ENCODE measurements at regions not wholly inside any gene's neighbourhood (a gene's known extent, or its start where the extent isn't known, plus 50 kb on each side); places are given as distances from the start of the nearest gene placed in this dataset.

GRCh38 chr1:55723001-55723400 is 507.8 kb upstream of the USP24 start:
- H3K9me3 Mint-ChIP-seq, result no peaks in the 10 kb centered on the region
- no peak overlapping the region for H3K9ac ChIP-seq
- H3K36me3 Mint-ChIP-seq, result no peaks in the 10 kb centered on the region
- H3K27ac ChIP-seq, result no peak overlapping the region
- H3K4me1 ChIP-seq, result peaks cover 19% of the 10 kb centered on the region
- DNase-seq (ENCODE audit: low spot score), result no peak
- peaks cover 2% of the 10 kb centered on the region for H3K27me3 Mint-ChIP-seq (ENCODE audit: insufficient read depth, low read depth)
- peaks cover 39% of the 10 kb centered on the region for H3K4me1 Mint-ChIP-seq
- no peak overlapping the region for H3K4me3 ChIP-seq
- no peak overlapping the region for H3K4me2 ChIP-seq
- no peaks in the 10 kb centered on the region for H3K27me3 ChIP-seq
- H3K27ac Mint-ChIP-seq, result no peak overlapping the region
- TF ChIP-seq EZH2 (IDR thresholded peaks at IDR 0.05) (no peak), CTCF (IDR thresholded peaks at IDR 0.05) (no peak), EZH2phosphoT487 (IDR thresholded peaks at IDR 0.05) (no peak)
- no peaks in the 10 kb centered on the region for H4K20me1 ChIP-seq (ENCODE audit: low read depth)
- H2AFZ ChIP-seq (replicated peaks), result no peak overlapping the region
- H3K9me3 ChIP-seq (ENCODE audit: low read depth), result no peaks in the 10 kb centered on the region
- no peaks in the 10 kb centered on the region for H3K79me2 ChIP-seq (ENCODE audit: low read depth)
- H3K36me3 ChIP-seq, result no peaks in the 10 kb centered on the region
- no peaks in the 10 kb centered on the region for H3F3A ChIP-seq (ENCODE audit: low read depth)
- no peak overlapping the region for H3K4me3 Mint-ChIP-seq

GRCh38 chr1:55720261-55720660 is 505.1 kb upstream of the USP24 start:
- Mint-ChIP-seq H3K4me1 (peaks cover 37% of the 10 kb centered on the region), H3K9me3 (no peaks in the 10 kb centered on the region), H3K27ac (no peak overlapping the region), H3K4me3 (peak overlapping the region; percentile 30), H3K27me3 (ENCODE audit: insufficient read depth, low read depth) (no peaks in the 10 kb centered on the region), H3K36me3 (no peaks in the 10 kb centered on the region)
- Histone ChIP-seq H3F3A (ENCODE audit: low read depth) (no peaks in the 10 kb centered on the region), H3K79me2 (ENCODE audit: low read depth) (no peaks in the 10 kb centered on the region), H3K36me3 (no peaks in the 10 kb centered on the region), H3K4me3 (no peak overlapping the region), H2AFZ (replicated peaks) (no peak overlapping the region), H3K4me2 (no peak overlapping the region), H4K20me1 (ENCODE audit: low read depth) (no peaks in the 10 kb centered on the region), H3K9me3 (ENCODE audit: low read depth) (no peaks in the 10 kb centered on the region), H3K27ac (no peak overlapping the region), H3K27me3 (no peaks in the 10 kb centered on the region), H3K4me1 (peaks cover 14% of the 10 kb centered on the region), H3K9ac (no peak overlapping the region)
- no peak for TF ChIP-seq CTCF (IDR thresholded peaks at IDR 0.05)
- no peak for TF ChIP-seq EZH2 (IDR thresholded peaks at IDR 0.05)
- peak; percentile 28 for DNase-seq (ENCODE audit: low spot score)

- Mint-ChIP-seq H3K36me3 (no peaks in the 10 kb centered on the region), H3K9me3 (no peaks in the 10 kb centered on the region), H3K27ac (no peak overlapping the region), H3K4me3 (no peak overlapping the region), H3K27me3 (ENCODE audit: insufficient read depth, low read depth) (no peaks in the 10 kb centered on the region), H3K4me1 (peaks cover 31% of the 10 kb centered on the region)
- no peak overlapping the region for H3K27ac ChIP-seq
- no peak overlapping the region for H3K4me3 ChIP-seq
- no peaks in the 10 kb centered on the region for H3K79me2 ChIP-seq (ENCODE audit: low read depth)
- no peak for DNase-seq (ENCODE audit: low spot score)
- H3K9ac ChIP-seq, result no peak overlapping the region
- TF ChIP-seq CTCF (IDR thresholded peaks at IDR 0.05) (no peak), EZH2phosphoT487 (IDR thresholded peaks at IDR 0.05) (no peak), EZH2 (IDR thresholded peaks at IDR 0.05) (no peak)
- H3K9me3 ChIP-seq (ENCODE audit: low read depth), result no peaks in the 10 kb centered on the region
- H3K36me3 ChIP-seq, result no peaks in the 10 kb centered on the region
- H3K4me2 ChIP-seq, result no peak overlapping the region
- peaks cover 11% of the 10 kb centered on the region for H3K4me1 ChIP-seq
- H2AFZ ChIP-seq (replicated peaks), result no peak overlapping the region
- no peaks in the 10 kb centered on the region for H3F3A ChIP-seq (ENCODE audit: low read depth)
- no peaks in the 10 kb centered on the region for H3K27me3 ChIP-seq
- H4K20me1 ChIP-seq (ENCODE audit: low read depth), result no peaks in the 10 kb centered on the region
These were observed 503.9 kb upstream of the USP24 start for GRCh38 chr1:55718758-55719671.

All from neural progenitor cell (in vitro differentiated cells).